Ecto neural progenitor cell (in vitro differentiated cells): ENCODE measurements at regions not wholly inside any gene's neighbourhood (a gene's known extent, or its start where the extent isn't known, plus 50 kb on each side); places are given as distances from the start of the nearest gene placed in this dataset.
"Not testable (repeated sequence)": the region's sequence is repeated elsewhere in the genome, so short reads cannot be mapped to it uniquely, and the experiment has no call there.

Experiments
- DNase-seq: peaks from one replicate; pipeline ENCODE4 v3.0.0-alpha.2; 2018; ENCODE audit warnings: low spot score

DNA sequence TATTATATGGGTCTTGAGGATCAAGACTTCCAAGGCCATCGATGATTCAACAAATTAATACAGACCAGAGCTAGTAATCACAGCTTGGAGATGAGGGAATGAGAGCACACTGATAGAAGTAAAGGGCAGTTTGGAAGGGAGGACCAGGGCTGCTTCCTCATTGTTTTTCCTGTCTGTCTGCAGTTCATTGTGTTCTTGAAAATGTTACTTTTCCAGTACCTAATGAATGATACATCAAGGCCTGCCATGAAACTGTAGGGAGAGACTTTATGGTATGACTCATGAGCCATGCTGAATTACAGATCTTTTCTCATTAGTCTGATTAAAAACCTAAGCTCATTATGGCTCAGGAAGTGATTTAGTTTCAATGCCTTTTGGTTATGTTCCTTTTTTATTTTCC, 855.6 kb downstream of the KCNA4 start:
- DNase-seq = no peak

DNA sequence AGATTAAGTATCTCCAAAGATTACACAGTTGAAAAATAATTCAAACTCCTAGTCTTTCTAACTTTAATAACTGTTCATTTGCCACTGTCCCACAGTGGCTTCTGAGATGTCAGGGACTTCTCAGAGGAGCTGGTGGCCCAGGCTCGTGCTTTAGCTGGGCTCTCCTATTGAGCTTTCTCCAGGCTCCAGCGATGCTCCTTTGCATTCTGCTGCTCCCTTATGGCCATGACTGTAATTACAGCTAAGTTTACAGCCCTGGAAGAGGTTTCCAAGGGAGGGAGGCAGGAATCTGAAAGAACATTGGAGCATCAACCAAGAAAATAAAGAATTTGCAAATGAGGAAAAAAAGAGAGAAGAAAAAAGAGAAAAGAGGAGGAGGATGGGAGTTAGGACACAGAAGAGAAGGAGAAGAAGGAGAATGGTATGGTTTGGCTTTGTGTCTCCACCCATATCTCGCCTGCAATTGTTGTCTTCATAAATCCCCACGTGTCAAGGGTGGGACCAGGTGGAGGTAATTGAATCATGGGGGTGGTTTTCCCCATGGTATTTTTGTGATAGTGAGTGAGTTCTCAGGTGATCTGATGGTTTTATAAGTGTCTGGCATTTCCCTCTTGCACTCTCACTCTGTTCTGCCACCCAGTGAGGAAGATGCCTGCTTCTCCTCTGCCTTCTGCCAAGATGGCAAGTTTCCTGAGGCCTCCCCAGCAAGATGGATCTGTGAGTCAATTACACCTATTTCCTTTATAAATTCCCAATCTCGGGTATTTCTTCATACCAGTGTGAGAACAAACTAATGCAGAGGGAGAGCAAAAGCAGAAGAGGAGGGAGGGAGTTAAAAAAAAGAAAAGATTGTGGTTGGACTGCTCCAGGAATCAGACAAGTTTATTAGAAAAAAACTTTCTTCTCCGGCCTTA, 857.0 kb downstream of the KCNA4 start:
- peak; percentile 64 for DNase-seq

- no peak for DNase-seq
Observed at GRCh38 chr11:29153078-29153477, 863.8 kb downstream of the KCNA4 start.

- DNase-seq = not testable (repeated sequence)
Observed at GRCh38 chr11:29142573-29142972, 874.3 kb downstream of the KCNA4 start.

- no peak for DNase-seq
Observed at GRCh38 chr11:29135504-29135903, 881.3 kb downstream of the KCNA4 start.

- no peak for DNase-seq
Observed at GRCh38 chr11:29131055-29131454, 885.8 kb downstream of the KCNA4 start.

DNA sequence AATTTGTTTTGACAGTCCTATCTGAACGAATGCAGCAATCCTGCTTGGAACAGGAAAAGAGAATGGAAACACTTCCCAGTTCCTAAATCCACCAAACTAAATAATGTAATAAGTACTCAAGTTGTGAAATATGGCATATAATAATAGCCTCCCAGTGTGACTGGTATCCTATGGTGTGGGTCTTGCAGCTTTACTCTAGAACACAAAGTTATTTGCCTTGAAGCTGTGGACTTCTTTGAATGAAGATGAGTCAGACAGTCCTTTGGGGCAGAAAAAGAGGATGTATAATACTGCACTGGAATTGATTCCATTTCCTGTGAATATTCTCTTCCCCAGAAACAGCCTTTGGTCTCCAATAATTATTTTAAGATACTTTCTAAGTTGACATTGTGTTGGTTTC, 887.0 kb downstream of the KCNA4 start:
- DNase-seq = no peak

DNA sequence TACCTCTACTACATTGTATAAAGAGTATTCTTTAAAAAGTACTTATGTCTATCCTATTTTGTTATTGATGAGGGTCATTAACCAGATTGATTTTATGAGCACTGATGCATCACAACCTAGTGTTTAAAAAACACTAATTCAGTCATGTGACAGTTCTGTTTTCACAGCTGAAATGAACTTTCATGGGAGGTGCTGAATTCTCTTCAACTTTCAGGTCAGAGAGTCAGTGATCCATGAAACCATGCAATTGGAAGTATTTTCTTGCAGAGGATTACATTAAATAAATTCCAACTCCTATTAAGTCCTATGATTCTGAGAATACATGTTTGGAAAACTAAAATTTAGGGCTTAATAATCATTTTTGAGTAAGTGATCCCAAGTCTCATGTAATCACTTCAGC, 889.4 kb downstream of the KCNA4 start:
- no peak for DNase-seq

DNA sequence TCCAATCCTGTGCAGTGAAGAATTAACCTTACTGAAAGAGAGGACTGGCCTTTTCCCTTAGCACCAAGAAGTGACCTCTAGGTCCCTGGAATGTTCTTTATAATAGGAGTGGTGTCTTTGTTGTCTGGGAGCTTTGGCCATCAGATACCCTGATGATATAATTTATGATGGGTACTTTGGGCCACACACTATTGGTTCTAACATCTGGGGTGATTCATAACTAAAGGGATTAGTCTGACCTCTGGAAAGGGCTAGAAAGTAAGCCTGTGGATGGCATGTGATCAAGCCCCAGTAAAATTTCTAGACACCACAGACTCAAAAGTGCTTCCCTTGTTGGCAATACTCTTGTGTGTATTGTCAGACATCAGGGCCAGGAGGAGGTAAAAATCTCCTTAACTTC, 891.2 kb downstream of the KCNA4 start:
- no peak for DNase-seq

- no peak for DNase-seq
Observed at GRCh38 chr11:29124470-29124869, 892.4 kb downstream of the KCNA4 start.

DNA sequence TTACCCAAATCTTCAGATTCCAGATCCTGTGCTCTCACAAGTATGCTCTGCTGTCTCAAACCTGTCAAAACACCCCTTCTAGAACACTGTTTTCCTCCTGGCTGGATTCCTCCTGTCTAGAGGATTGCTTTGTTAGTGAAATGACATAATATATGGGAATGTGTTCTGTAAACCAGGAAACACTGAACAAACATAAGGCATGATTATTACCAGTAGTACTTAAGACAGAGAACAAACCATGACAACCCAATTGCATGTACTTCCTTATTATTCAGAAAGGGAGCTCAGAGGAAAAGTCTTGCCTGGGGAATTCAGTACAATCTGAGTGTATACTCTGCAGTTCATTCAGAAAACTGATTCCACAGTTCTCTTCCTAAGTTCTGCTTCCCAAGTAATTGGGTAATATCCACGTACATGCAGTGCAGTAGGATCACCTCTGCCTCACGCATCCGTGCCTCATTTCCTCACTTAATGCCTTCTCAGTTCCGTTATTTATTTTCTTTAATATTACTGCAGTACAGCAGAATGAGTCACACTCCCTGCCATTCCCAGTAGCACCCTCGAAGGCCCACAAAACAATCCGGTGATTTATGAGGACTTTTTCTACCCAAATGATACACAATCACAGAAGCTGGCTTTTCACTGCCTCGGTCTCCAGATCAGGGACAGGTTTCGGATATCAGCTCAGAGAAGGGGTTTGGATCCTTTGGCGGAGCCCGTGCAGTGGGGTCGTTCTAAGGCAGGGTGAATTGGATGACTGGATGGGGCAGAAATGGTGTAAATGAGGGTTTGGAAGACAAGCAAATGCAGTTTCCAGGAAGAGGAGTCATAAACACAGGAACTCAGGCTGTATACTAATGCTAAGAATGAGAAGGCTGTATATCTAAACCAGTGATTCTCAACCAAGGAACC, 896.9 kb downstream of the KCNA4 start:
- no peak for DNase-seq

- DNase-seq = no peak
Observed at GRCh38 chr11:29119116-29119515, 897.7 kb downstream of the KCNA4 start.

GRCh38 chr11:29100967-29101366, 915.9 kb downstream of the KCNA4 start:
- DNase-seq = no peak

DNA sequence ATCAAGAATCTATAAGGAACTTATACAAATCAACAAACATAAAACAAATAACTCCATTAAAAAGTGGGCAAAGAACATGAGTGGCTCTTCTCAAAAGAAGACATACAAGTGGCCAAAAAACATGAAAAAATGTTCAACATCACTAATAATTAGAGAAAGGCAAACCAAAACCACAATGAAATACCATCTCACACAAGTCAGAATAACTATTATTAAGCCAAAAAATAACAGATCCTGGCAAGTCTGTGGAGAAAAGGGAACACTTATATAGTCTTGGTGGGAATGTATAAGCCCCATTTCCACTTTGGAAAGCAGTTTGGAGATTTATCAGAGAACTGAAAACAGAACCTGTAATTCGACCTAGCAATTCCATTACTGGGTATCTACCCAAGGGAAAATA, 921.0 kb downstream of the KCNA4 start:
- no peak for DNase-seq

GRCh38 chr11:29093416-29094120, 923.3 kb downstream of the KCNA4 start:
- no peak for DNase-seq

DNA sequence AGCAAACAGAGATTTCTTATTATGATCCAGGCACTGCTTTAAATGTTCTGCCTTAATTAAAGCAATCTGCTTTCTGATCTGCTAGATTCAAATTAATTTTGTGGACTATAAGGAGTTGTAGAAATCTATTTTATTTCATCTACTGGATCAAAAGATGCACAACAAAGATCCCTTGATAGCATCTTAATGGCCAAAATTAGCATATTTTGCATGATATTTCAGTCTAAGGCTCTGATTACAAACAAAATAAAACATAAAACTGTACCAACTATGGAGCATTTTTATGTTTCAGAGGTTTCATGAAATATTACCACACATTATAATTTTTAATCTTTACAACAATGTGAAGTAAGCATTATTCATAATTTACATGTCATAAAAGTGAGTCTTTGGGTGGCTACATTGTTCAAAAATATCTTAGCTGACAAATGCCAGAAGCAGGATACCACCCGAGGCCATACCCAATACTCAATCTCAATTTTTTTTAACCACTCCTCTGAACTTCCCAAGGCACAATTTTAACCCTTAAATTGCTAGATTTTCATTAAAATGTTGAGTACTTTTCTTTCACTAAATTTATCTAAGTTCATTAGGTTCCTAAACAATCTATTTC, 929.5 kb downstream of the KCNA4 start:
- no peak for DNase-seq

GRCh38 chr11:29075726-29076125, 941.1 kb downstream of the KCNA4 start:
- no peak for DNase-seq

DNA sequence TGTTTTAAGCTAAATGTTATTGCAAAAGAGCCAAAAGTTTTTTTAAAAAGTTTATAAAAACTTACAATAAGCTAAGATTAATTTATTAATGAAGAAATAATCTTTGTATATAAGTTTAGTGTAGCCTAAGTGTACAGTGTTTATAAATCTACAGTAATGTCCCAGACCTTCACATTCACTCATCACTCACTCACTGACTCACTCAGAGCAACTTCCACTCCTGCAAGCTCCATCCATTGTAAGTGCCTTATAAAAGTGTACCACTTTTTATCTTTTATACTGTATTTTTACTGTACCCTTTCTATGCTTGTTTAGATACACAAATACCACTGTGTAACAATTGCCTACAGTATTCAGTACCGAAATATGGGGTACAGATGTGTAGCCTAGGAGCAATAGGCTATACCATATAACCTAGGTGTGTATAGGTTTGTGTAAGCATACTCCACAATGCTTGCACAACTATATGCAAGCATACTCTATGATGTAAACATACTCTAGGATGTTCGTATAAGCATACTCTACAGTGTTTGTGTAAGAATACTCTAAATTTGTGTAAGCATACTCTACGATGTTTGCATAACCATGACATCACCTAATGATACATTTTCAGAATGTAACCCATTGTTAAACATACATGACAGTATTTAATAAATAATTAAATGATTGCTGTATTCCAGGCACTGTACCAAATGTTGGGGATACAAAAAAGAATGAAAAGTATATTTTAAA, 953.0 kb downstream of the KCNA4 start:
- DNase-seq = no peak

DNA sequence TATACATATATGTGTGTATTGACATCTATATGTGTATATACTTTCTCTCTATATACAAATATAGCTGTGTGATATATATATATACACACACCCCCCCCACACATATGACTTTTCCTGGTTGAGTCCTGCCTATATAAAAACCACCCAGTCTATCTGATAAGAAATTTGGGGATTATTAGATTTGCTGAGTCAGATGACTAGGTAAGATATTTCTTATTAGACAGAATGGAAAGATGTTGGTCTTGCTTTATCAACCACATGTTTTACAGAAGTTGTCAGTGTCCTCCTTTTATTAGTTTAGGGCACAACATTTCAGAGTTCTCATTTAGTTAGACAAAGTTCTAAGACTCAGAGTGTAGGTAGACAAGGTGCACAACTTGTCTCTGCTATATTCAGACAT, 953.3 kb downstream of the METTL15 start:
- no peak for DNase-seq

DNA sequence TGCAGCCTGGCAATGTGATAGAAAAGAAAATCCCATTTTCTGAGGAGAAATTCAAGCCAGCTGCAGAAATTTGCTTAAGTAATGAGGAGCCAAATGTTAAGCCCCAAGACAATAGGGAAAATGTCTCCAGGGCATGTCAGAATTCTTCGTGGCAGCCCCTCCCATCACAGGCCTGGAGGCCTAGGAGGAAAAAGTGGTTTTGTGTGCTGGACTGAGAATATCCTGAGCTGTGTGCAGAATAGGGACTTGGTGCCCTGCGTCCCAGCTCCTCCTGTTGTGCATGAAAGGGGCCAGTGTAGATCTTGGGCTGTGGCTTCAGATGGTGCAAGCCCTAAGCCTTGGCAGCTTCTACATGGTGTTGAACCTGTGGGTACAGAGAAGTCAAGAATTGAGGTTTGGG, 948.3 kb downstream of the METTL15 start:
- not testable (repeated sequence) for DNase-seq

DNA sequence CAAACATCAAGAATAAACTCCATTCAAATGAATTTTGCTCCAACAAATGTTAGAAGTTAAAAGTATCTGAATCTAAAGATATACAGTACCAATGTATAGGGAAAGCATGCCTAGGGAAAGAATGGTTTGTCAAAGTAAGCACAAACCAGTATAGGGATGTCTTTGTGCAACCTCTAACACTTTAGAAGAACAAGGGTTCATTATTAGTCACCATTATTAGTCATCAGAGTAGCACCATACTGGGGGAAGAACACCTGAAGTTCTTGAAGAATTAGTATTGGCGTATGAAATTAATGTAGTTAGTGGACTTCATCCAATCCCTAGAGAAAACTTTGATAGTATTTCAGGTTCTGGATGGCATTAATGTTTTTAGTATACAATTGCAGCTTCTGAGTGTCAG, 943.7 kb downstream of the METTL15 start:
- DNase-seq = no peak
